Coronary artery (tissue), 2 donors: ENCODE measurements at regions not wholly inside any gene's neighbourhood (a gene's known extent, or its start where the extent isn't known, plus 50 kb on each side); places are given as distances from the start of the nearest gene placed in this dataset.

Source experiments
- DNase-seq: peaks from one replicate; pipeline ENCODE4 v3.0.0-alpha.2; 2017; ENCODE audit warnings: low spot score
- H3K27ac ChIP-seq, 2 donors: fragments of 200-600 bp; sonication (generic); one replicate each; pipeline ENCODE4 v1.5.1; 2016 to 2019
- H3K4me3 ChIP-seq: fragments of 200-600 bp; sonication (generic); 2 replicates; pipeline ENCODE4 v1.5.1; 2016; ENCODE audit warnings: mild to moderate bottlenecking, moderate library complexity
- TF ChIP-seq, protein P1 (sequence below): fragments of 200-600 bp; sonication (generic); IDR thresholded peaks from one replicate; pipeline ENCODE4 v1.5.1; 2019; ENCODE audit warnings: antibody characterized with exemption

GRCh38 chr4:45831692-45832091 is 292.2 kb downstream of the GABRG1 start:
- TF ChIP-seq, protein P1, sequence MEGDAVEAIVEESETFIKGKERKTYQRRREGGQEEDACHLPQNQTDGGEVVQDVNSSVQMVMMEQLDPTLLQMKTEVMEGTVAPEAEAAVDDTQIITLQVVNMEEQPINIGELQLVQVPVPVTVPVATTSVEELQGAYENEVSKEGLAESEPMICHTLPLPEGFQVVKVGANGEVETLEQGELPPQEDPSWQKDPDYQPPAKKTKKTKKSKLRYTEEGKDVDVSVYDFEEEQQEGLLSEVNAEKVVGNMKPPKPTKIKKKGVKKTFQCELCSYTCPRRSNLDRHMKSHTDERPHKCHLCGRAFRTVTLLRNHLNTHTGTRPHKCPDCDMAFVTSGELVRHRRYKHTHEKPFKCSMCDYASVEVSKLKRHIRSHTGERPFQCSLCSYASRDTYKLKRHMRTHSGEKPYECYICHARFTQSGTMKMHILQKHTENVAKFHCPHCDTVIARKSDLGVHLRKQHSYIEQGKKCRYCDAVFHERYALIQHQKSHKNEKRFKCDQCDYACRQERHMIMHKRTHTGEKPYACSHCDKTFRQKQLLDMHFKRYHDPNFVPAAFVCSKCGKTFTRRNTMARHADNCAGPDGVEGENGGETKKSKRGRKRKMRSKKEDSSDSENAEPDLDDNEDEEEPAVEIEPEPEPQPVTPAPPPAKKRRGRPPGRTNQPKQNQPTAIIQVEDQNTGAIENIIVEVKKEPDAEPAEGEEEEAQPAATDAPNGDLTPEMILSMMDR: no peak
- H3K4me3 ChIP-seq: no peak overlapping the region
- no peak overlapping the region for H3K27ac ChIP-seq
- no peak for DNase-seq

DNA sequence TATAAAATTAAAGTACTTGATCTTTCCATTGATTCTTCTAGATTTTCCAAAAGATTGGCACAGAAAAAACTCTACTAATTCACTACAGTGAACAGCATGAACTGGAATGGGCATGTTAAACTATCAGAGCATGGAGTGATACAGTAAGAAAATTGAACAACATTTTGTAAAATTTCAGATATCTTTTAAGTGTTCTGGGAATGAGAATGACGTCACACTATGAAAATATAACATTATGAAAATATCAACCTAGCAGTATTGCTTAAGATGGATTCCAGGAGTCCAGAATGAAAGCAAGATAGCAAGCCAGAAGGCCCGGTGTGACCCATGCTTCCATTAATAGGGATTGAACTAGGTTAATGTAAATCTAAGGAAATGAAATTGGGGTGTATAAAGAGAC is 319.9 kb downstream of the GABRG1 start:
- Histone ChIP-seq H3K4me3 (no peak overlapping the region), H3K27ac (no peak overlapping the region)
- TF ChIP-seq, protein P1: no peak
- DNase-seq: no peak

DNA sequence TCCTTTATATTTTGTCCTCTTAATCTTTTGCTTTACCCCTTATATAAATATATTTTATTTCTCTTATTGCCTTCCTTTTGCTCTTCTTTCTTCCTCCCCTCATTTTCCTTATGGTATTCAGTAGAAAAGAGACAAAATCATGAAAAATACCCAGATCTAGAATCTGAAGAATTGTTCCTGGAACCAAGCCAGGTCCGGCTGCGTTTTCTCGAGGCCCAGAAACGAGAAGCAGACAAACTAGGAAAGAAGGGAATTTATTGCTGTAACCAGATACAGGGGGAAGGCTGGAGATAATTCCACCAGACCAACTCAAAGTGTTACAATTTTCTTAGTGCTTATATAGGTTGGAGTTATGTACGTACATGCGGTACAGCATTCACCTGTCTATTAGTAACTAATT is 328.7 kb downstream of the GABRG1 start:
- DNase-seq: no peak
- TF ChIP-seq, protein P1: no peak
- Histone ChIP-seq H3K4me3 (no peak overlapping the region), H3K27ac (no peak overlapping the region)

- no peak for DNase-seq
- Histone ChIP-seq H3K4me3 (no peak overlapping the region), H3K27ac (no peak overlapping the region)
- TF ChIP-seq, protein P1: no peak
Measured at GRCh38 chr4:45778514-45778913, 345.3 kb downstream of the GABRG1 start.

DNA sequence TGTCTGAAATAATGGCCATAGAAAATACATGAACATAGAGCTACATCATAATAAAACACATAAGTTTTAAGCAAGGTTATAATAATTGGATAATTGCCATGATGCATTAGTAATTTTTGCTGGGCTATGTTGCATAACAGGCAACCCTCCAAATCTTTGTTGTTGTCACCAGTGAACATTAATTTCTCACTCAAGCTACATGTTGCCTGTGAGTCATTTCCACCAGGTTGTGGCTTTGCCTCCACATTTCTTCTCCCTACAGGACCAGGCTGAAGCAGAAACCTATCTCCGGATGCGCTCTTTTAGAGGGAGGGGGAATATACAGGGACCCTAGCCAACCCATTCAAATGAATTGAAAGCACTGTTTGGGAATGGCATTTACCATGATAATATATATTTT is 347.7 kb downstream of the GABRG1 start:
- TF ChIP-seq, protein P1: no peak
- H3K4me3 ChIP-seq: no peak overlapping the region
- no peak overlapping the region for H3K27ac ChIP-seq
- no peak for DNase-seq

DNA sequence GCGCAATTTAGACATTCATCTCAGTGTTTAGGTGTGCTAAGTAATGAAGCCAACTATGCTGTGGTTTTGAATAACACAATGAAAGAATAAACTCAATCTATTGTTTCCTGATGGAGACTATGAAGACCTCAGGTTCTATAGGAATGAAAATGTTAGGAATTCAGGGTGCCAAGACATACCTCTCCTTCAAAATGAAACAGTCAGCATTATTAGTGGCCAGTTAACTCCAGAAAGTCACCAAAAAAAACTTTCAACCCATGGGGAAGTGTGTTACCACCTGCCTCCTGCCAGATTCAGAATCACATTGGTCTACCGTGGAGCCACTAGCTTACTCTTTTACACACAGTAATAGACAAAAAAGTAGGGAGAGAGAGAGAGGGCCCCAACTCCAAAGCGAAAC is 352.9 kb downstream of the GABRG1 start:
- Histone ChIP-seq H3K27ac (no peak overlapping the region), H3K4me3 (no peak overlapping the region)
- no peak for DNase-seq
- TF ChIP-seq, protein P1: no peak

- TF ChIP-seq, protein P1: no peak
- Histone ChIP-seq H3K4me3 (no peak overlapping the region), H3K27ac (no peak overlapping the region)
- no peak for DNase-seq
Measured at GRCh38 chr4:45765521-45765920, 358.3 kb downstream of the GABRG1 start.
